HCT116 (cell line): ENCODE measurements at regions not wholly inside any gene's neighbourhood (a gene's known extent, or its start where the extent isn't known, plus 50 kb on each side); places are given as distances from the start of the nearest gene placed in this dataset.

Source experiments
- ATAC-seq: fragments of 200-7000 bp; cut with Tn5 transposase; 2 replicates; pipeline ENCODE4 v1.9.1; 2020; ENCODE audit warnings: mild to moderate bottlenecking, moderate library complexity
- BruUV-seq: library from RNA; stranded (reverse); fragments of 400-500 nt; replicated peaks from 2 replicates; lab custom pipeline; 2021; lab: Mats Ljungman, UMichigan
- CTCF ChIA-PET: fragments of 300-600 bp; sonication (Branson Sonifier 250); formaldehyde crosslinking; loops from one replicate; lab custom pipeline; 2021; ENCODE audit warnings: antibody characterized with exemption; lab: Charles Lee
- POLR2A ChIA-PET: fragments of 300-600, 350-600 bp; sonication (Branson Sonifier 250); formaldehyde crosslinking; loops from one replicate; lab custom pipeline; 2021; ENCODE audit warnings: antibody characterized with exemption; lab: Charles Lee
- RAD21 ChIA-PET, 2 experiments: fragments of 300-600 bp; sonication (Branson Sonifier 250); formaldehyde crosslinking; loops; one replicate each; lab custom pipeline; 2023; ENCODE audit warnings: low total read pairs in 2 of 2; ENCODE audit not compliant: uncharacterized antibody in 2 of 2, unreplicated experiment in 2 of 2, low non-redundant PET in 1 of 2; lab: Charles Lee
- DNase-seq: peaks from one replicate; pipeline ENCODE4 v3.0.0-alpha.2; 2010; ENCODE audit warnings: low read depth, low spot score
- H2AFZ ChIP-seq: fragments of 200-600 bp; shearing (Covaris generic), sonication (generic); 2 replicates; pipeline ENCODE4 v1.6.1; 2017; ENCODE audit warnings: low read depth, mixed run types, mixed read lengths, antibody characterized with exemption, low read length; ENCODE audit not compliant: poor library complexity, severe bottlenecking
- H3K27ac ChIP-seq: 2 replicates; pipeline ENCODE4 v1.5.1; 2012; ENCODE audit warnings: low read depth, low read length
- H3K27me3 ChIP-seq: fragments of 200-600 bp; sonication (generic); 2 replicates; pipeline ENCODE4 v1.6.1; 2016; ENCODE audit warnings: mixed run types, low read length, mixed read lengths; ENCODE audit not compliant: insufficient read depth
- H3K36me3 ChIP-seq, 2 experiments: fragments of 200-500 bp in 1 of 2; fragments of 200-600 bp in 1 of 2; sonication (Bioruptor generic) in 1 of 2; sonication (generic) in 1 of 2; 2 replicates each; pipeline versions ENCODE4 v1.5.1 to v1.6.1; 2014 to 2016; ENCODE audit warnings: low read length in 2 of 2, inconsistent platforms in 1 of 2, mixed read lengths in 1 of 2, mixed run types in 1 of 2; ENCODE audit not compliant: insufficient read depth in 2 of 2, control insufficient read depth in 1 of 2
- H3K4me1 ChIP-seq, 2 experiments: fragments of 200-600 bp in 1 of 2; sonication (generic) in 1 of 2; 2 replicates each; pipeline versions ENCODE4 v1.5.1 to v1.6.1; 2012 to 2017; ENCODE audit warnings: low read length in 2 of 2, inconsistent platforms in 1 of 2, mild to moderate bottlenecking in 1 of 2, mixed read lengths in 1 of 2, mixed run types in 1 of 2, moderate library complexity in 1 of 2; ENCODE audit not compliant: insufficient read depth in 2 of 2, control insufficient read depth in 1 of 2
- H3K4me2 ChIP-seq: fragments of 200-600 bp; sonication (generic); 2 replicates; pipeline ENCODE4 v1.6.1; 2017; ENCODE audit warnings: mixed run types, low read length, mixed read lengths
- H3K4me3 ChIP-seq, 2 experiments: fragments of 200-600 bp in 1 of 2; sonication (generic) in 1 of 2; replicated peaks in 1 of 2; 2 replicates each; pipeline ENCODE4 v1.5.1; 2011 to 2016; ENCODE audit warnings: low read length in 2 of 2, control low read depth in 1 of 2, low read depth in 1 of 2, mild to moderate bottlenecking in 1 of 2, mixed read lengths in 1 of 2, mixed run types in 1 of 2
- H3K79me2 ChIP-seq: fragments of 200-600 bp; sonication (generic); 2 replicates; pipeline ENCODE4 v1.6.1; 2017; ENCODE audit warnings: mild to moderate bottlenecking, mixed run types, low read length, moderate library complexity, mixed read lengths; ENCODE audit not compliant: insufficient read depth
- H3K9ac ChIP-seq: fragments of 200-600 bp; sonication (generic); 2 replicates; pipeline ENCODE4 v1.6.1; 2016; ENCODE audit warnings: low read length, mixed read lengths
- H3K9me2 ChIP-seq: fragments of 200-600 bp; sonication (generic), shearing (Covaris generic); 2 replicates; pipeline ENCODE4 v1.6.1; 2017; ENCODE audit warnings: mixed run types, mild to moderate bottlenecking, moderate library complexity; ENCODE audit not compliant: insufficient read depth
- H3K9me3 ChIP-seq, 2 experiments: fragments of 200-500 bp in 1 of 2; fragments of 200-600 bp in 1 of 2; sonication (Bioruptor generic) in 1 of 2; sonication (generic) in 1 of 2; 2 replicates each; pipeline ENCODE4 v1.6.1; 2014 to 2017; ENCODE audit warnings: low read length in 2 of 2, mixed read lengths in 2 of 2, inconsistent platforms in 1 of 2, low read depth in 1 of 2, mild to moderate bottlenecking in 1 of 2, mixed run types in 1 of 2, moderate library complexity in 1 of 2; ENCODE audit not compliant: control insufficient read depth in 1 of 2, insufficient read depth in 1 of 2
- H4K20me1 ChIP-seq: fragments of 200-600 bp; sonication (generic), shearing (Covaris generic); 2 replicates; pipeline ENCODE4 v1.6.1; 2017; ENCODE audit warnings: mixed run types, mild to moderate bottlenecking, moderate library complexity; ENCODE audit not compliant: insufficient read depth
- CBX3 ChIP-seq: IDR thresholded peaks from 2 replicates; pipeline ENCODE4 v1.6.1; 2012; ENCODE audit warnings: low read depth
- EGR1 ChIP-seq: IDR thresholded peaks from 2 replicates; pipeline ENCODE4 v1.6.1; 2012; ENCODE audit warnings: low read depth
- ELF1 ChIP-seq: IDR thresholded peaks from 2 replicates; pipeline ENCODE4 v1.6.1; 2012; ENCODE audit warnings: low read depth, borderline replicate concordance
- EZH2phosphoT487 ChIP-seq: fragments of 200-600 bp; IDR thresholded peaks from 2 replicates; pipeline ENCODE4 v1.6.1; 2018; ENCODE audit warnings: antibody characterized with exemption, borderline replicate concordance
- FOSL1 ChIP-seq: IDR thresholded peaks from 2 replicates; pipeline ENCODE4 v1.6.1; 2012; ENCODE audit warnings: low read depth
- JUND ChIP-seq: IDR thresholded peaks from 2 replicates; pipeline ENCODE4 v1.6.1; 2012
- POLR2A ChIP-seq: IDR thresholded peaks from 2 replicates; pipeline ENCODE4 v1.7.0; 2011; ENCODE audit warnings: borderline replicate concordance; ENCODE audit not compliant: insufficient read depth, insufficient read length; ENCODE audit errors: extremely low read depth
- POLR2AphosphoS5 ChIP-seq: IDR thresholded peaks from 2 replicates; pipeline ENCODE4 v1.6.1; 2011; ENCODE audit warnings: mild to moderate bottlenecking, low read depth, low read length, moderate library complexity
- RAD21 ChIP-seq: IDR thresholded peaks from 2 replicates; pipeline ENCODE4 v1.6.1; 2012; ENCODE audit warnings: low read depth, mild to moderate bottlenecking
- SIN3A ChIP-seq: IDR thresholded peaks from 2 replicates; pipeline ENCODE4 v1.6.1; 2012; ENCODE audit warnings: low read depth
- SRF ChIP-seq: IDR thresholded peaks from 2 replicates; pipeline ENCODE4 v1.6.1; 2012; ENCODE audit warnings: low read depth
- ZFX ChIP-seq: fragments of 450-650 bp; IDR thresholded peaks from 2 replicates; pipeline ENCODE4 v1.6.1; 2017
- ZNF274 ChIP-seq: fragments of 200-500 bp; sonication (Bioruptor generic); IDR thresholded peaks from 2 replicates; pipeline ENCODE4 v1.6.1; 2014; ENCODE audit warnings: mild to moderate bottlenecking, low read depth, low read length, inconsistent platforms
- intact Hi-C: fragments of 100-400 bp; cut with micrococcal nuclease; formaldehyde crosslinking; loops from 2 replicates; pipeline ENCODE4 v1.10.0; 2022
- TF ChIP-seq, protein P1 (sequence below), 3 experiments: fragments of 200-600 bp in 1 of 3; sonication (generic) in 1 of 3; IDR thresholded peaks in 2 of 3; conservative IDR thresholded peaks in 1 of 3; 2 replicates each; pipeline ENCODE4 v1.5.1; 2012 to 2017; ENCODE audit warnings: low read depth in 2 of 3, low read length in 2 of 3, antibody characterized with exemption in 1 of 3, borderline replicate concordance in 1 of 3, control low read depth in 1 of 3, mild to moderate bottlenecking in 1 of 3, mixed read lengths in 1 of 3, mixed run types in 1 of 3, moderate library complexity in 1 of 3; ENCODE audit not compliant: insufficient read depth in 1 of 3
- TF ChIP-seq, protein P2 (sequence below): IDR thresholded peaks from 2 replicates; pipeline ENCODE4 v1.6.1; 2011; ENCODE audit warnings: mild to moderate bottlenecking, low read length, moderate library complexity; ENCODE audit not compliant: insufficient replicate concordance; ENCODE audit errors: extremely low read depth
- TF ChIP-seq, protein P3 (sequence below): IDR thresholded peaks from 2 replicates; pipeline ENCODE4 v1.6.1; 2012
- TF ChIP-seq, protein P4 (sequence below): IDR thresholded peaks from 2 replicates; pipeline ENCODE4 v1.6.1; 2012
- TF ChIP-seq, protein P5 (sequence below): IDR thresholded peaks from 2 replicates; pipeline ENCODE4 v1.6.1; 2012; ENCODE audit warnings: low read depth

DNA sequence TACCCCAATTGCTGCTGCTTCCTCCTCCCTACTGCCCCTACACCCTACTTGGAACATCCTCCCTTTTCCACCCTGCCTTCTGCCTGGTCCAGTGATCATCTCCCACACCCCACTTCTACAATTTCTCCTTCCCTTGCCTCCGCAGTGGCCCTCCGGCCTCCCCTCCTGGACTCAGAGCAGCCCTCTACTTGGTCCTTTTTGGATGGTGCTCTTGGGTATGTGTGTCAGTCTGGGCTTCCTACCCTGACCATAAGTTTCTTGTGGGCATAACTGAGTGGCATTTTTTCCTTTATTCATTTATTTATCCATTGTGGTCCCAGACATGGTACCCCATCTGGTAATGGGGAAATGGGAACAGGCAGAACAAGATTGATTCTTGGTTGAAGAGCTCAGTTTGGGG is 111.4 kb upstream of the NAV2 start:
- BruUV-seq: no TSS peak
- ChIA-PET CTCF (no interaction called here), POLR2A (no interaction called here)

More for the DNA sequence above, 111.4 kb upstream of the NAV2 start:
- ATAC-seq (no peak), DNase-seq (no peak)
- H3K27me3 ChIP-seq: peaks cover 9% of the 10 kb centered on the region
- H2AFZ ChIP-seq: no peak overlapping the region
- H3K9ac ChIP-seq: no peak overlapping the region
- H3K79me2 ChIP-seq: no peaks in the 10 kb centered on the region
- H3K9me3 ChIP-seq: no peaks in the 10 kb centered on the region
- RAD21 ChIA-PET: no interaction called here
- H3K4me3 ChIP-seq: no peak overlapping the region
- H3K4me2 ChIP-seq: no peak overlapping the region
- intact Hi-C loops: no loop called here
- TF ChIP-seq, protein P1, sequence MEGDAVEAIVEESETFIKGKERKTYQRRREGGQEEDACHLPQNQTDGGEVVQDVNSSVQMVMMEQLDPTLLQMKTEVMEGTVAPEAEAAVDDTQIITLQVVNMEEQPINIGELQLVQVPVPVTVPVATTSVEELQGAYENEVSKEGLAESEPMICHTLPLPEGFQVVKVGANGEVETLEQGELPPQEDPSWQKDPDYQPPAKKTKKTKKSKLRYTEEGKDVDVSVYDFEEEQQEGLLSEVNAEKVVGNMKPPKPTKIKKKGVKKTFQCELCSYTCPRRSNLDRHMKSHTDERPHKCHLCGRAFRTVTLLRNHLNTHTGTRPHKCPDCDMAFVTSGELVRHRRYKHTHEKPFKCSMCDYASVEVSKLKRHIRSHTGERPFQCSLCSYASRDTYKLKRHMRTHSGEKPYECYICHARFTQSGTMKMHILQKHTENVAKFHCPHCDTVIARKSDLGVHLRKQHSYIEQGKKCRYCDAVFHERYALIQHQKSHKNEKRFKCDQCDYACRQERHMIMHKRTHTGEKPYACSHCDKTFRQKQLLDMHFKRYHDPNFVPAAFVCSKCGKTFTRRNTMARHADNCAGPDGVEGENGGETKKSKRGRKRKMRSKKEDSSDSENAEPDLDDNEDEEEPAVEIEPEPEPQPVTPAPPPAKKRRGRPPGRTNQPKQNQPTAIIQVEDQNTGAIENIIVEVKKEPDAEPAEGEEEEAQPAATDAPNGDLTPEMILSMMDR (IDR thresholded peaks at IDR 0.05 in 2 of 3, conservative IDR thresholded peaks at IDR 0.05 in 1 of 3; ENCODE audit: borderline replicate concordance in 1 of 3, insufficient read depth in 1 of 3, low read depth in 2 of 3, low read length in 2 of 3): no peak
- TF ChIP-seq, protein P2, sequence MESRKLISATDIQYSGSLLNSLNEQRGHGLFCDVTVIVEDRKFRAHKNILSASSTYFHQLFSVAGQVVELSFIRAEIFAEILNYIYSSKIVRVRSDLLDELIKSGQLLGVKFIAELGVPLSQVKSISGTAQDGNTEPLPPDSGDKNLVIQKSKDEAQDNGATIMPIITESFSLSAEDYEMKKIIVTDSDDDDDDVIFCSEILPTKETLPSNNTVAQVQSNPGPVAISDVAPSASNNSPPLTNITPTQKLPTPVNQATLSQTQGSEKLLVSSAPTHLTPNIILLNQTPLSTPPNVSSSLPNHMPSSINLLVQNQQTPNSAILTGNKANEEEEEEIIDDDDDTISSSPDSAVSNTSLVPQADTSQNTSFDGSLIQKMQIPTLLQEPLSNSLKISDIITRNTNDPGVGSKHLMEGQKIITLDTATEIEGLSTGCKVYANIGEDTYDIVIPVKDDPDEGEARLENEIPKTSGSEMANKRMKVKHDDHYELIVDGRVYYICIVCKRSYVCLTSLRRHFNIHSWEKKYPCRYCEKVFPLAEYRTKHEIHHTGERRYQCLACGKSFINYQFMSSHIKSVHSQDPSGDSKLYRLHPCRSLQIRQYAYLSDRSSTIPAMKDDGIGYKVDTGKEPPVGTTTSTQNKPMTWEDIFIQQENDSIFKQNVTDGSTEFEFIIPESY: no peak
- TF ChIP-seq POLR2AphosphoS5: no peak
- TF ChIP-seq POLR2A: no peak
- TF ChIP-seq, protein P3, sequence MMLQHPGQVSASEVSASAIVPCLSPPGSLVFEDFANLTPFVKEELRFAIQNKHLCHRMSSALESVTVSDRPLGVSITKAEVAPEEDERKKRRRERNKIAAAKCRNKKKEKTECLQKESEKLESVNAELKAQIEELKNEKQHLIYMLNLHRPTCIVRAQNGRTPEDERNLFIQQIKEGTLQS: no peak
- TF ChIP-seq CBX3: no peak
- TF ChIP-seq RAD21: no peak
- TF ChIP-seq, protein P4, sequence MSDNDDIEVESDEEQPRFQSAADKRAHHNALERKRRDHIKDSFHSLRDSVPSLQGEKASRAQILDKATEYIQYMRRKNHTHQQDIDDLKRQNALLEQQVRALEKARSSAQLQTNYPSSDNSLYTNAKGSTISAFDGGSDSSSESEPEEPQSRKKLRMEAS: no peak
- TF ChIP-seq EGR1: no peak
- no peak for TF ChIP-seq ELF1
- TF ChIP-seq EZH2phosphoT487: no peak
- TF ChIP-seq, protein P5, sequence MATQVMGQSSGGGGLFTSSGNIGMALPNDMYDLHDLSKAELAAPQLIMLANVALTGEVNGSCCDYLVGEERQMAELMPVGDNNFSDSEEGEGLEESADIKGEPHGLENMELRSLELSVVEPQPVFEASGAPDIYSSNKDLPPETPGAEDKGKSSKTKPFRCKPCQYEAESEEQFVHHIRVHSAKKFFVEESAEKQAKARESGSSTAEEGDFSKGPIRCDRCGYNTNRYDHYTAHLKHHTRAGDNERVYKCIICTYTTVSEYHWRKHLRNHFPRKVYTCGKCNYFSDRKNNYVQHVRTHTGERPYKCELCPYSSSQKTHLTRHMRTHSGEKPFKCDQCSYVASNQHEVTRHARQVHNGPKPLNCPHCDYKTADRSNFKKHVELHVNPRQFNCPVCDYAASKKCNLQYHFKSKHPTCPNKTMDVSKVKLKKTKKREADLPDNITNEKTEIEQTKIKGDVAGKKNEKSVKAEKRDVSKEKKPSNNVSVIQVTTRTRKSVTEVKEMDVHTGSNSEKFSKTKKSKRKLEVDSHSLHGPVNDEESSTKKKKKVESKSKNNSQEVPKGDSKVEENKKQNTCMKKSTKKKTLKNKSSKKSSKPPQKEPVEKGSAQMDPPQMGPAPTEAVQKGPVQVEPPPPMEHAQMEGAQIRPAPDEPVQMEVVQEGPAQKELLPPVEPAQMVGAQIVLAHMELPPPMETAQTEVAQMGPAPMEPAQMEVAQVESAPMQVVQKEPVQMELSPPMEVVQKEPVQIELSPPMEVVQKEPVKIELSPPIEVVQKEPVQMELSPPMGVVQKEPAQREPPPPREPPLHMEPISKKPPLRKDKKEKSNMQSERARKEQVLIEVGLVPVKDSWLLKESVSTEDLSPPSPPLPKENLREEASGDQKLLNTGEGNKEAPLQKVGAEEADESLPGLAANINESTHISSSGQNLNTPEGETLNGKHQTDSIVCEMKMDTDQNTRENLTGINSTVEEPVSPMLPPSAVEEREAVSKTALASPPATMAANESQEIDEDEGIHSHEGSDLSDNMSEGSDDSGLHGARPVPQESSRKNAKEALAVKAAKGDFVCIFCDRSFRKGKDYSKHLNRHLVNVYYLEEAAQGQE: no peak
- TF ChIP-seq ZFX: no peak
- TF ChIP-seq JUND: no peak
- no peak for TF ChIP-seq ZNF274
- no peak for TF ChIP-seq SIN3A
- no peak for TF ChIP-seq FOSL1
- TF ChIP-seq SRF: no peak
- no peaks in the 10 kb centered on the region for H4K20me1 ChIP-seq
- no peaks in the 10 kb centered on the region; a peak in 1 of 4 replicates for H3K4me1 ChIP-seq
- no peaks in the 10 kb centered on the region for H3K36me3 ChIP-seq
- H3K9me2 ChIP-seq: no peaks in the 10 kb centered on the region
- no peak overlapping the region for H3K27ac ChIP-seq
